Thyroid gland (tissue), 4 donors: ENCODE measurements at regions not wholly inside any gene's neighbourhood (a gene's known extent, or its start where the extent isn't known, plus 50 kb on each side); places are given as distances from the start of the nearest gene placed in this dataset.

Experiments used
- DNase-seq, 2 donors: peaks; one replicate each; pipeline ENCODE4 v3.0.0-alpha.2; 2019
- H3K27ac ChIP-seq, 3 donors: fragments of 200-600 bp; sonication (generic); 1 replicate in 2 of 3; 2 replicates in 1 of 3; pipeline ENCODE4 v1.5.1; 2016 to 2019; ENCODE audit warnings: mild to moderate bottlenecking in 1 of 3, moderate library complexity in 1 of 3
- H3K27me3 ChIP-seq: fragments of 200-600 bp; sonication (generic); one replicate; pipeline ENCODE4 v1.5.1; 2019
- H3K36me3 ChIP-seq, 2 donors: fragments of 200-600 bp; sonication (generic); one replicate each; pipeline ENCODE4 v1.5.1; 2016 to 2019
- H3K4me1 ChIP-seq, 2 donors: fragments of 200-600 bp; sonication (generic); one replicate each; pipeline ENCODE4 v1.5.1; 2017 to 2019
- H3K4me3 ChIP-seq, 3 donors: fragments of 200-600 bp; sonication (generic); replicated peaks in 1 of 3; 1 replicate in 2 of 3; 2 replicates in 1 of 3; pipeline ENCODE4 v1.5.1; 2016; ENCODE audit warnings: mild to moderate bottlenecking in 1 of 3
- H3K9me3 ChIP-seq: fragments of 200-600 bp; sonication (generic); one replicate; pipeline ENCODE4 v1.5.1; 2017
- POLR2A ChIP-seq, 2 donors: fragments of 450-650 bp; IDR thresholded peaks; one replicate each; pipeline ENCODE4 v1.6.1; 2017; ENCODE audit warnings: antibody characterized with exemption in 2 of 2, mild to moderate bottlenecking in 2 of 2, moderate library complexity in 1 of 2
- WGBS, 2 donors: methylation state at CpG; one replicate each; pipeline ENCODE4 v1.1.5; 2017; 5-methylcytosine and 5-hydroxymethylcytosine counted together
- intact Hi-C: fragments of 100-400 bp; cut with DNase I; formaldehyde crosslinking; loops from one replicate; pipeline ENCODE4 v1.15.1; 2023
- TF ChIP-seq, protein P1 (sequence below), 6 experiments: fragments of 200-600 bp in 3 of 6; fragments of 450-650 bp in 3 of 6; sonication (generic) in 3 of 6; IDR thresholded peaks; one replicate each; pipeline ENCODE4 v1.5.1; 2016 to 2019; ENCODE audit warnings: antibody characterized with exemption in 6 of 6, mild to moderate bottlenecking in 2 of 6, inconsistent platforms in 1 of 6, moderate library complexity in 1 of 6

DNA sequence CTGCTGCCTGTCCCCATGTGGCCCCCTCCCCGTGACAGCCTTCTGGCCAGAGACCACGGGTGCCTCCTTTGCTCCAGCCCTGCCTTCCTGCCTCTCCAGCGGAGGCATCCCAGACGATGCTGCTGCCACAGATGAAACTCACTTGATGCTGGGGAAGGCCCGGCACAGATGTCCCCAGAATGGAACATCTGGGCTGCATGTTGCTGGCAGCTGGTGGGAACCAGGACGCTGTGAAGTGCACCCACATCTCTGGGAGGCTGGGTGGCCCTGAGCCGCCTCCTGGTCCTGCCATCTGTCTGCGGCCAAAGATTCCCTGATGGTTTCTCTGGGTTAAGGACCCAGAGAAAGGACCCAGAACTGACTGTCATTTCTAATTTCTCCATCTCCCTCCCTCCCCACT lies 51.9 kb upstream of the PTPRS start:
- Histone ChIP-seq H3K9me3 (no peaks in the 10 kb centered on the region), H3K27ac (no peak overlapping the region), H3K36me3 (no peaks in the 10 kb centered on the region), H3K4me1 (no peaks in the 10 kb centered on the region), H3K4me3 (no peak overlapping the region), H3K27me3 (peaks cover 11% of the 10 kb centered on the region)
- WGBS, 2 donors: 59 to 70% methylated on average over 4 to 8 of the region's 8 CpGs
- TF ChIP-seq, protein P1, sequence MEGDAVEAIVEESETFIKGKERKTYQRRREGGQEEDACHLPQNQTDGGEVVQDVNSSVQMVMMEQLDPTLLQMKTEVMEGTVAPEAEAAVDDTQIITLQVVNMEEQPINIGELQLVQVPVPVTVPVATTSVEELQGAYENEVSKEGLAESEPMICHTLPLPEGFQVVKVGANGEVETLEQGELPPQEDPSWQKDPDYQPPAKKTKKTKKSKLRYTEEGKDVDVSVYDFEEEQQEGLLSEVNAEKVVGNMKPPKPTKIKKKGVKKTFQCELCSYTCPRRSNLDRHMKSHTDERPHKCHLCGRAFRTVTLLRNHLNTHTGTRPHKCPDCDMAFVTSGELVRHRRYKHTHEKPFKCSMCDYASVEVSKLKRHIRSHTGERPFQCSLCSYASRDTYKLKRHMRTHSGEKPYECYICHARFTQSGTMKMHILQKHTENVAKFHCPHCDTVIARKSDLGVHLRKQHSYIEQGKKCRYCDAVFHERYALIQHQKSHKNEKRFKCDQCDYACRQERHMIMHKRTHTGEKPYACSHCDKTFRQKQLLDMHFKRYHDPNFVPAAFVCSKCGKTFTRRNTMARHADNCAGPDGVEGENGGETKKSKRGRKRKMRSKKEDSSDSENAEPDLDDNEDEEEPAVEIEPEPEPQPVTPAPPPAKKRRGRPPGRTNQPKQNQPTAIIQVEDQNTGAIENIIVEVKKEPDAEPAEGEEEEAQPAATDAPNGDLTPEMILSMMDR (IDR thresholded peaks at IDR 0.05): no peak
- DNase-seq: no peak
- intact Hi-C loops: no loop called here

DNA sequence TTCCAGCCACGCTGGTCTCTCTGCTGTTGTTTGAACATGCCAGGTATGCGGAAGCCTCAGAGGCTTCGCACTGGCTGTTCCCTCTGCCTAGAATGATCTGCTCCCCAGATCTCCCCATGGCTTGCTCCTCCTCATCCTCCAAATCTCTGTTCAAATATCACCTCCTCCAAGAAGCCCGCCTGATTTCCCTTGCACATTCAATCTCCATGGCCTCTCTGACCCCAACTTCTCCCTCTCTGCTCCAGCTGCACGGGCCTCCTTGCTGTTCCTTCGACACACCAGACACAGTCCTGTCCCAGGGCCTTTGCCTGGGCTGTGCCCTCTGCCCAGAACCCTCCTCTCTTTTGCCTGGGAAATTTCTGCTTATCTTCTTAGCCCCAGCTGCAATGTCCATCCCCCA lies 52.5 kb upstream of the PTPRS start:
- 79 to 82% methylated on average over 6 of the region's 6 CpGs for WGBS, 2 donors

DNA sequence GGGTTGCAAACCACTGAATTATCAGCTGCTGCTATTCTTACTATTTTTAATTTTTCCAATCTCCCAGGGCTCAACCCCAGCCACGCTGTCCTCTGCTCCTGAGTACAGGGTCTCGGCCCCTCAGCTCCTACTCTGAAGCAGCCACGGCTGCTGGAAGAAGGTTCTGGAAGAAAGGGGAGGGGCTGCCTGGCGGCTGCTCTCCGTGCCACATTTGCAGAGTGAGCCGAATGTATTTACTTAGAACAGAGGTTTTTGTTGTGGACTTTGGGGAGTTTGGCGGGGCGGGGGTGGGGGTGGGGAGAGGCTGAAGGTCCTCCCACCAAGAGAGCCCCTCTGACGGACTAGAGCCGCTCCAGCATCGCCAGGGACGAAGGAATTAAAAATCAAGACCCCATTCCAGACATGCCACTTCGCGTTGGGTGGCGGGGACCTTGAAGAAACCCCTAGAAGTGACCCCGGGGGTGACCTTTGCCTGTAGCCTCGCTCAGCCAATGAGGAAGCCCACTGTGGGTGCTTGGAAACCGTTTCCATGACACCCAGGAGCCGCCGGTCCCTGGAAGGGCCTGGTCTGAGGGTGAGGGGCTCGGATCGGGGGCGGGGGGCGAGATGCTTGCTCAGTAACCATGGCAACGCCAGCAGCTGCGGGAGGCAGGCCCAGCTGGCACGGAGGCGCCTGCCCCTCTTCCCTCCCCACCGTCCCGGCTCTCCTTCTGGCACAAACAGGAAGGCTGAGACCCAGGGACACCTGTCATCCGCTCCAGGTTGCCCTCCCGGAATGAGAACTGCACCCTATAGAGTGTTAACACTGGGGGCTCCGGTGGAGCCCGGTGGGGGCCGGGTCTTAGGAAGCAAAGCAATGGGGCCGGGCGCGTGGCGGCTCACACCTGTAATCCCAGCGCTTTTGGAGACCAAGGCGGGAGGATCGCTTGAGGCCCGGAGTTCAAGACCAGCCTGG lies 54.2 kb upstream of the PTPRS start:
- Histone ChIP-seq H3K4me1 (no peaks in the 10 kb centered on the region), H3K4me3 (no peak overlapping the region), H3K9me3 (no peaks in the 10 kb centered on the region), H3K27me3 (peaks cover 11% of the 10 kb centered on the region), H3K27ac (no peak overlapping the region), H3K36me3 (no peaks in the 10 kb centered on the region)
- no peak for DNase-seq
- intact Hi-C loops: no loop called here
- WGBS, 2 donors: 7 to 16% methylated on average over 22 to 34 of the region's 43 CpGs
- TF ChIP-seq, protein P1 (IDR thresholded peaks at IDR 0.05): no peak

More for the DNA sequence above, 52.5 kb upstream of the PTPRS start:
- H3K9me3 ChIP-seq: no peaks in the 10 kb centered on the region
- peaks cover 11% of the 10 kb centered on the region for H3K27me3 ChIP-seq
- H3K4me3 ChIP-seq: no peak overlapping the region
- no peak for DNase-seq
- no peaks in the 10 kb centered on the region for H3K4me1 ChIP-seq
- no peak for TF ChIP-seq POLR2A (IDR thresholded peaks at IDR 0.05)
- TF ChIP-seq, protein P1 (IDR thresholded peaks at IDR 0.05): no peak
- no peaks in the 10 kb centered on the region for H3K36me3 ChIP-seq
- H3K27ac ChIP-seq: no peak overlapping the region
- intact Hi-C loops: no loop called here

DNA sequence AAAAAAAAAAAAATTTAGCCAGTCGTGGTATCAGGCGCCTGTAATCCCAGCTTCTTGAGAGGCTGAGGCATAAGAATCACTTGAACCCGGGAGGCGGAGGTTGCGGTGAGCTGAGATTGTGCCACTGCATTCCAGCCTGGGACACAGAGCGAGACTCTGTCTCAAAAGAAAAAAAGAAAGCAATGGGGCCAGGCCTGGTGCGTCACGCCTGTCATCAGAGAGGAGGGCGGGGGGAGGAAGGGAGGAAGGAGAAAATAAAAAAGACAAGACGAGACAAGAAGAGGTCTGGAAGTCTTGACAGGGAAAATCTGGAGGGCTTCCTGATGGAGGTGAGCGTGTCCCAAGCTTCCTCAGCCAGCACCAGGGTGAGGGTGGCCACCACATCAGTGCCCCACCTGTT lies 54.9 kb upstream of the PTPRS start:
- Histone ChIP-seq H3K27ac (no peak overlapping the region), H3K27me3 (peaks cover 11% of the 10 kb centered on the region), H3K4me1 (no peaks in the 10 kb centered on the region), H3K4me3 (no peak overlapping the region), H3K9me3 (no peaks in the 10 kb centered on the region), H3K36me3 (no peaks in the 10 kb centered on the region)
- no peak for DNase-seq
- intact Hi-C loops: no loop called here
- TF ChIP-seq, protein P1 (IDR thresholded peaks at IDR 0.05): no peak
- TF ChIP-seq POLR2A (IDR thresholded peaks at IDR 0.05): no peak
- 13 to 15% methylated on average over 11 of the region's 11 CpGs for WGBS, 2 donors
